Stimulated activated CD8-positive, alpha-beta memory T cell treated with anti-CD3 and anti-CD28 coated beads, Interleukin-12 subunit alpha, Interleukin-12 subunit beta, amount 100 ng/mL, for 24 hours (primary cell): ENCODE measurements at regions not wholly inside any gene's neighbourhood (a gene's known extent, or its start where the extent isn't known, plus 50 kb on each side); places are given as distances from the start of the nearest gene placed in this dataset.
"Not testable (repeated sequence)": the region's sequence is repeated elsewhere in the genome, so short reads cannot be mapped to it uniquely, and the experiment has no call there.

Source experiments
- DNase-seq: peaks from one replicate; pipeline ENCODE4 v3.0.0-alpha.2; 2020; ENCODE audit errors: extremely low read depth

DNA sequence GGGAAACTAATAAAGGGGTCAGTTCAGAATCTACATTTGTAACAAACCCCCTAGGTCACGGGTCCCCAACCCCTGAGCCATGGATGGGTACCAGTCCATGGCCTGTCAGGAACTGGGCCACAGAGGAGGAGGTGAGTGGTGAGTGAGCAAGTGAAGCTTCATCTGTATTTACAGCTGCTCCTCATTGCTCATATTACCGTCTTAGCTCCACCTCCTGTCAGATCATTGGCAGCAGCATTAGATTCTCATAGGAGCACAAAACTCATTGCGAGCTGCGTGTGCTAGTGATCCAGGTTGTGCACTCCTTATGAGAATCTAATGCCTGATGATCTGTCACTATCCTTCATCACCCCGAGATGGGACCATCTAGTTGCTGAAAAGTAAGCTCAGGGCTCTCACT is 88.4 kb upstream of the MPP7 start:
- DNase-seq: no peak

DNA sequence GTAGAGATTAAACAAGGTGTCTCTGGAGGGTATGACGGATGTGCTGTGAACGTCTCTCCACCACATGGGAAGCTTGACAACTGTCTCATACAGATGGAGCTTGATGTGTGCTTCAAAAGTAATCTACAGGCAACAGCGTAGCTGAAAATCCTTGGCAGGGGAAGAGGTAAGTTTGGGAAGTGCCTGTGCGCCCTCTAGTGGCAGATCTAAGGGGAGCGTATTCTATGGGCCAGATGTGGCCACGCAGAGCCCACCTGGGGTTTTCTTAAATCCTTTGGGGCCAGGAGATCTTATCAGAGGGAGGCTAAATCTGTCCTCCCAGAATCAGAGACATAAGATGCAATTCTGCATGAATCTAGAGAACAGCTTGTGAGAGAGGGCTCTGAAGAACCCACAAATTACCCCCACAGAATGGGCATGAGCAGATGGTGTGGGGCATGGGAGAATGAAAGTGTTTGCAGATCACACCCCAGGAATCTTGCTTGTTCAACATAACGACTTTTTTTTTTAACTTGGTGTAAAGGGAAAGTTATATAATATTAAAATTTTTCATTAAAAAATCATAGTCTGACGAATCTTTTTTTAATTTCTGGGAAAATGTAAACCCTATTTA is 91.2 kb upstream of the MPP7 start:
- no peak for DNase-seq

DNA sequence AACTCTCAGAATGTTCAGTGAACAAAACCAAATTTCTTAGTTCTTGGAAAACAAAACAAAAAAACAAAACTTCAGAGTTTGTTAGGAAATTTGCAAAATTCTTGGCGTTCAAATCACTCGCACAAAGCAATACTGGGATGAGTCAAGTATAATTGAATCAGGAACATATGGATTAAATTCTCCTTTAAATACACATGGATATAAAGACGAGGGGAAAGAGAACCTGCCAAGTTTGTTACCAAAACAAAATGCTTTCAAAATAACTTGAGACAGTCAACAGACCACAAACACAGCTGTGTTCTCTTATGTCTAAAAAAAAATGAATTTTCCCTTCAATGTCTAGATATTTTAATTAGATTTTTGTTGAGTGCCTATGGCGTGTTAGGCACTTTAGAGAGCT is 93.5 kb upstream of the MPP7 start:
- DNase-seq: no peak

DNA sequence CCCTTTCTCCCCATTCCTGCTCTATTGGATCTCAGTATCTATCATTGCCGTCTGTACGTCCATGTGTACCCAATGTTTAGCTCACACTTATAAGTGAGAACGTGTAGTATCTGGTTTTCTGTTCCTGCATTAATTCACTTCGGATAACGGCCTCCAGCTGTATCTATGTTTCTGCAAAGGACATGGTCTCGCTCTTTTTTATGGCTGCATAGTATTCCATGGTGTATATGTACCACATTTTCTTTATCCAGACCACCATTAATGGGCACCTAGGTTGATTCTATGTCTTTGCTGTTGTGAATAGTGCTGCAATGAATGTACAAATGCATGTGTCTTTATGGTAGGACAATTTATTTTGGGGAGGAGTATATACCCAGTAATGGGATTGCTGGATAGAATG is 94.4 kb upstream of the MPP7 start:
- DNase-seq: no peak

DNA sequence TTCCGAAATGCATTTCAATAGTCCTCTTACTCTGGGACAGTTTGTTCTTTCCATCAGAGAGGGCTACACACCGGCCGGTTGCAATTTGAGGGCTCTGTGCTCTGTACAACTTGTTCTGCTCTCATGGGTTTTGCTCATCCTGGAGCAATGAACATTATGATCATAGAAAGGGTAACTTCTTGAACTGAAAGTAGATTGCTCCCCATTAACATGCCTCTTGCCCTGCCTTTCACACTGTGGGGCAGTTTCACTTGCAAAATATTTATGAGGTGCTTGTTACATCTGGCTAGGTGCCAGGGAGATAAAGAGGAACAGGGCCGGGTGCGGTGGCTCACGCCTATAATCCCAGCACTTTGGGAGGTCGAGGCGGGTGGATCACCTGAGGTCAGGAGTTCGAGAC is 97.3 kb upstream of the MPP7 start:
- DNase-seq: no peak

DNA sequence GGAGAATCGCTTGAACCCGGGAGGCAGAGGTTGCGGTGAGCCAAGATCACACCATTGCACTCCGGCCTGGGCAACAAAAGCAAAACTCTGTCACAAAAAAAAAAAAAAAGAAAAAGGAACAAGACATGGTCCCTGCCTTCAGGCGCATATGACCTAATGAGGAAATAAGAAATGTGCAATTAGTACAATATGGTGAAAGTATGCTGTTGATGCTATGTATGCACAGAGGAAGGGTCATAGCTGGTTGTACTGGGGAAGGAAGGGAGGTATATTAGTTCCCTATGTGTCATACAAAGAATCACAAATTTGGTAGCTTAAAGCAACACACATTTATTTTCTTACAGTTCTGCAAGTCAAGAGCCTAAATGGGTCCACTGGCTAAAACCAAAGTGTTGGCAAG is 97.8 kb upstream of the MPP7 start:
- DNase-seq: no peak

DNA sequence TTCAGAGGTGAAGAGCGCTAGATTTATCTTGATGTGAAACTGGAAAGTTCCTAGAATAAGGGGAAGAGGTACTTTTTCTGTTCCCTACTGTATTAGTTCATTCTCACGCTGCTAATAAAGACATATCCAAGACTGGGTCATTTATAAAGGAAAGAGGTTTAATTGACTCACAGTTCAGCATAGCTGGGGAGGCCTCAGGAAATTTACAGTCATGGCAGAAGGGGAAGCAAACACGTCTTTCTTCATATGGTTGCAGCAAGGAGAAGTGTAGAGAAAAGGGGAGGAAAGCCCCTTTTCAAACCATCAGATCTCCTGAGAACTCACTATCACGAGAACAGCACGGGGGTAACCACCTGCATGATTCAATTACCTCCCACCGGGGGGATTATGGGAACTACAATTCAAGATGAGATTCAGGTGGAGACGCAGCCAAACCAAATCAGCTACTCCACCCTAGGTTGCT is 99.8 kb upstream of the MPP7 start:
- not testable (repeated sequence) for DNase-seq

DNA sequence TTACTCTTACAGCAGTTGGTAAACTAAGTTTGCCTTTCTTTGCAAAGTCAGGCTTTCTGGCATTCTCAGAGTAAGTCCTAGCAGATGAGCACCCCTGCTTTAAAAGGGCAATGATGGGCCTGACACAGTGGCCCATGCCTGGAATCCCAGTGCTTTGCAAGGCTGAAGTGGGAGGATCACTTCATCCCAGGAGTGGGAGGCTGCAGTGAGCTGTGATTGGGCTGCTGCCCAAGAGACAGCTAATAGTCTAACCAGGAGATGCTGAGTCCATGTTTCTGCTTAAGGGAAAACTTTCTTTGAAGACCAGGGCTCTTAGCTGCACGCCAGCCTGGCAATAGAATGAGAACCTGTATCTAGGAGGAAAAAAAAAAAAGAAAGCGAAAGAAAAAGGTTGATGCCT is 100.2 kb upstream of the MPP7 start:
- DNase-seq: no peak

DNA sequence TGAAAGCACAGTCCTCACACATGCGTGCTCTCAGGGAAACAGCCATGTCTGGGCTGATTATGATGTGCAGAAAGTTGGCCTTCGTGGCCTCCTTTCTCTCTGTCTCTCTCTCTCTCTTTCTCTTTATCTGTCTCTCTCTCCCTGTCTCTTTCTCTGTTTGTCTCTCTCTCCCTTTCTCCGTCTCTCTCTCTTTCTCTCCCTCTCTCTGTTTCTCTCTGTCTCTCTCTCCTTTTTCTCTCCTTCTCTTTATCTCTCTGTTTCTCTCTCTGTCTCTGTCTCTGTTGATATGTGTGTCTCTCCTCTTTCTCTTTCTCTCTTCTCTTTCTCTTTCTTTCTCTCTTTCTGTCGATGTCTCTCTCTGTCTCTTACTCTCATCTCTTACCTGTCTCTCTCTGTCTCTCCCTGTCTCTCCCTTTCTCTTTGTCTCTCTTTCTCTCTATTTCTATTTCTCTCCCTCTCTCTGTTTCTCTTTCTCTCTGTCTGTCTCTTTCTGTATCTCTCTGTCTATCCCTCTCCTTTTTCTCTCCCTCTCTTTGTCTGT is 105.4 kb upstream of the MPP7 start:
- DNase-seq: no peak

DNA sequence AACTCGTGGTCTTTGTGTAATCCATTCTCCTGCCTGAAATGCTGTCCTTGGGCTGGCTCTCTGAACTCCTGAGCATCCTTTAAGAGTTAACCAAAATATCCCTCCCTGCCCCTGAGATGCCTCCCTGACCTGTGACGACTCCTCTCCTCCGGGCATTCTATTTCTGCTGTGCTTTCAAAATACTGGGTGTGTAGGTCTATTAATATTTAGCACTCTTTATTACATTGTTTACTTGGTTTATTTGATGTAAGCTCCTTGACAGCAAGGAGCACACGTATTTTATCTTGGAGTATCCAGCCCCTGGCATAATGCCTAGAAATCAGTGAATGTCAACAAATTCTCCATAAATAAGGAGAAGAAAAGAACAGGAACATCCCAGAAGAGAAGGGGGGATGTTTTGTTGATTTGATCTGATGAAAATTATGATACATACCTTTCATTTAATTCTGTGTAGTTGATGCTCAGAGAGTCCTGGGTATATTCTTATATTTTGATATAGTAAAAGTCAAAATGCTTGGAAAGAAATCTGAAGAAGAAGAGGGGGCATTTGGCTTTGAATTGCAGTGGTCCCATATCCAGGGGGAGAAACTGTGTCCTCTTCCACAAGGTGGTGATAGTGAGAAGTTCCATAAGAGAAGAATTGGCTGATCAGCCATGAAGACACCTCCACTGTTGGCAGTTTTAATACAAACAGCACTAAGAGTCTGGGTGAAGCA is 107.7 kb upstream of the MPP7 start:
- DNase-seq: no peak

DNA sequence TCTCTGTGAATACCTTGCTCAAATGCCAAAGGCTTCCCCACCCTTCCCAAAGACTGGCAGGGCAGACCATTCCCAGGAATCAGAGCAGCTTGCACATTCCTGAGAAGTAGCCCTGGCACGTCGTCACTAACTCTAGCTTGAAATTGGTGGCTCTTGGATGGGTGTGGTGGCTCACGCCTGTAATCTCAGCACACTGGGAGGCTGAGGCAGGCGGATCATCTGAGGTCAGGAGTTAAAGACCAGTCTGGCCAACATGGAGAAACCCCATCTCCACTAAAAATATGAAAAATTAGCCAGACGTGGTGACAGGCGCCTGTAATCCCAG is 108.2 kb upstream of the MPP7 start:
- DNase-seq: no peak

DNA sequence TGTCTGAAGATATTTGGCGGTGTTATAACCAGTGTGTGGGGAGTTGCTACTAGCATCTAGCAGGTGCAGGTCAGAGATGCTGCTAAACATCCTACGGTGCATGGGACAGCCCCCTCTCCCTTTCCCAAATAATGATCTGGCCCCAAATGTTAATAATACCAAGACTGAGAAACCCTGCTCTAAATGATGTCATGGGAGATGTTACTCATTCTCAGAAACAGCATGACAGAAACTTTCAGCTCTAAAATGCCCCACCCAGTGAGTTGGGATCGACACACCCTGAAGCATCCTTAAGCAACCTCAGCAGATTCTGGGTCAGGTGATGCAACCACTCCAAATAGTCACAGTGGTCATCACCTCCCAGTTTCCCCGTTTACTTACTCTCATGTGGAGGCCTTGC is 108.8 kb upstream of the MPP7 start:
- no peak for DNase-seq

DNA sequence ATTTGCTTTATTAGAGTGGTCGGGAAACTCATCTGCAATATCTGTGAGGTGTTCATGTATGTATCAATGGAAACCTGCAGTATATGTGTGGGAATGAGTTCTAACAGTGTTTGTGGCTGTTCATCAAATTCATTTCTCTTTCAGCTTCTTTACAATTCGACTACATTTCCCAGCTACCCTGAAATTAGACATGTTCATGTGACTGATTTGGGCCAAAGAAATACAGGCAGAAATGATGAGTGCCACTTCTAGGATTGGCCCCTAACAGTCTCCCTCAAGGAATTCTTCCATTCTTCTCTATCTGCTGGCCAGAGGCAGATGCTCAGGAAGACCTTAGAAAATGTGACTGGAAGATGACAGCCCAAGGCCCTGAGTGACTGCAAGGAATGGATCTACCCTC is 114.8 kb upstream of the WAC start:
- no peak for DNase-seq

DNA sequence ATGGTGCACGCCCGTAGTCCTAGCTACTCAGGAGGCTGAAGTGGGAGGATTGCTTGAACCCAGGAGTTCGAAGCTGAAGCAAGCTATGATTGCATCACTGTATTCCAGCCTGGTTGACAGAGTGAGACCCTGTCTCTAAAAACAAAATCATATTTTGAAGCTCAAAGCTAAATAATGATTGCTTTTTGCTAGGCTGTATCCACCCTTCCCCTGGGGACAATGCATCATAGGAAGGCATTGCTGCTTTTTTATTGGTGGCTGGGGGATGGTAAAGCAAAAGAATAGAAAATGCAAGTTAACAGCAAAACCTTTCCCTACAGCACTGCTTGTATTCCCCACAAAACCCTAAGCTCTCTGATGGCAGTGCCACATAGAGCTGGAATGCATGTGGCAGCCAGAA is 107.5 kb upstream of the WAC start:
- DNase-seq: no peak

DNA sequence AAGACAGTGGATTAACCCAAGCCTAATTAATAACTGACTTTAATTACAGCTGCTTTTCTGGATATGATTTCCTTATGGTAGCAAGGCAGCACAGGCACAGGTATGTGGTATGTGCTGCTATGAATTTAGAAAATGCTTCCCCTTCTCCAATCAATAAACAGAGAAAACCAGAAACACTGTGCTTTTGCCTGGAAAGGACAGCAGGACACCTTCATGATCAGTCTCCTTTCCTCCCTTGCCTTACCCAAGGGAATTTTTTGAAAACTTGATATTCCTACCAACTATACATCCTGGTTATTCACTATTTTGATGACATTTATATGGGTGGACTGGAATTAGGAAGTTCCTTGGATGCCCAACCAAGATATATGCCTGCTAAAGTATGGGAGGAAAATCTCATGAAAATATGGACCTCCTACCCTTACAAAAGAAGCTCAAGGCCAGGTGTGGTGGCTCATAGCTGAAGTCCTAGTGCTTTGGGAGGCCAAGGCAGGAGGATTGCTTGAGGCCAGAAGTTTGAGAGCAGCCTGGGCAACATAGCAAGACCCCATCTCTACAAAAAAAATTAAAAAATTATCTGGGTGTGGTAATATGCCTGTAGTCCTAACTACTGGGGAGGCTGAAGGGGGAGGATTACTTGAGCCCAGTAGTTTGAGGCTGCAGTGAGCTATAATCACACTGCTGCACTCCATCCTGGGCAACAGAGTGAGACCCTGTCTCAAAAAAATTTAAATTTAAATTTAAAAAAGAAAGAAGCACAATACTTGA is 106.3 kb upstream of the WAC start:
- DNase-seq: no peak

DNA sequence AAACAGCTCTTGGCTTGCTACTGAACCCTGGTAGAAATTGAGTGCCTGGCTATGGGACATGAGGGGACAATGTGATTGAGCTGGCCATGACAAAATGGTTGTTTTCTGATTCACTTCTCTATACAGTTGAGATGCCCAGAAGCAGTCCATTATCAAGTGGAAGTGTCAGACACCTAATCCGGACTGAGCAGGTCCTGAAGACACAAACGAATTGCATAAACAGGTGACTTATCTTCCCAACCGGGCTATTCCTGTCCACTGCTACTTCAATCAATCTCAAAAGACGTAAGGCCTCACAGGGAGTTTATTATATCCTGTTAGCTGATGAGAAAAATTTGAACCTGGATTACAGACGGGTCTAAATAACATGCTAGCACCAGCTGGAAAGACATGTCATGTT is 105.5 kb upstream of the WAC start:
- DNase-seq: no peak

DNA sequence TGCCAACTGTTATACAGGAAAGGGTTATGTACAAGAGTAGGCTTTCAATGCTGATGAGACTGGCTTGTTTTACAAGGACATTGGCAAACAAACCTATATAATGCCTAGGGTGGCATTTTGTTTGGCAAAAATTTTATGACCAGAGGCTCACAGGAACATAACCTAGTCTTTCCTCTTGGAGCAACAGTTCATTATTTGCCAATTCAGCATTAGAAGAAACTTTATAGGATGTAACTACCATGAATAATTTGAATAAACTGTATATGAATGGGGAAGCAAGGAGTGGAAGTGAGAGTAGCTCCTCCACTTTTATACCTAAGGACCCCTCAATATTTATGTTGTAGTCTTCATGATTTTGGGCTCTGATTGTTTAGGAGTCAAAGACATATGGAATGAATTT is 103.9 kb upstream of the WAC start:
- DNase-seq: no peak

DNA sequence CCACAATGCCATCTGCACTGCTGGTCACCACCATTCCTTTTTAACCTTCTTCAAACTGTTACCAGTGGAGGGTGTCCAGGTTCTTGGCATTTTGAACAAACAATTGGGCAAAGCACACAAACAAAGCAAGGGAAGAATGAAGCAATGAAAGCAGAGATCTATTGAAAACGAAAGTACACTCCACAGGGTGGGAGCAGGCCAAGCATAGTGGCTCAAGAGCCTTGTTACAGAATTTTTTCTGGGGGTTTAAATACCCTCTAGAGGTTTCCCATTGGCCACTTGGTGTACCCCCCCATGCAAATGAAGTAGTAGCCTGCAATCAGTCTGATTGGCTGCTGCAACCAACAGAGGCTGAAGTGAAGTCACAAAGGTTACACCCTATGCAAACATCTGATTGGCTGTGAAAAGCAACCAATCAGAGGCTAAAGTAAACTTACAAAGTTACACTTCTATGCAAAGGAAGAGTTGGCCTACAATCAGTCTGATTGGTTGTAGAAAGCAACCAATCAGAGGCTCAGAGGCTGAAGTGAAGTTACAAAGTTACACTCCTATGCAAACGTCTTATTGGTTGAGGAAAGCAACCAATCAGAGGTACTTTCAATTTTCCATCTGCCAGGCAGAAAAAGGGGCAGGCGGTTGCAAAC is 103.2 kb upstream of the WAC start:
- no peak for DNase-seq

DNA sequence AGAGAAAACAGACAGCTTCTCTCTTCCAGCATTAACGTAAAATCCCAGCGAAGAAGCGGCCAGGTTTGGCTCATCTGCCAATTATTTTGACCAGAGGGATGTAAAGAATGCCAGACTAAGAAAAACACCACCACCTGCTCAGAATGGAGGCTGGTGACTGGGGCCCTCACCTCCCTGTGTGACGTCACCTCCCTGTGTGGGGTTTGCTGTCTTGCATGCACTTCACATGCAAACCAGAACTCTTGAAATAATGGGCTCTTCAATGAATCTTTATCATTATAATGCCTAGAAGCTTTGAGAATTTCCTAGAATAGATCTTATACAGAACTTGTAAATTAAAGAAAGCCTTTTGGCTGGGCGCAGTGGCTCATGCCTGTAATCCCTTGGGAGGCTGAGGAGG is 101.8 kb upstream of the WAC start:
- DNase-seq: no peak

DNA sequence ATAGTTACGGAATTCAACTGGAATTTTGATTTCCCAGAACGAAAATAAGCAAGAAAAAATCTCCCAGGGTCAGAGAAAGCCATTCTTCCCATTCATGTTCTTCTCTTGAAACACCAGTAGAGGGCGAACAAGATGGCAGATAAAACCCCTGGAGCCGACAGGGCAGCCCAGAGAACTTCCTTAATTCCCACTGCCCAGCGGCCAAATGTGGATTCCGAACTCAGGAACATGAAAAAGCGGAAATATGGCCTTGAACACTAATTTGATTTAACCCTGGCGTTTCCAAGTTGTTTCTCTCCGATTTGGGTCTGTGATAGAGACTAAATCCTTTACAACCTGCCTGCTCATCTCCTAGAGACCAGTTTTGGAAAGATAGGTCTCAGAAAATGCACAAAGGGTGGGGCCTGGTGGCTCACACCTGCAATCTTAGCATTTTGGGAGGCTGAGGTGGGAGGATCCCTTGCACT is 100.7 kb upstream of the WAC start:
- no peak for DNase-seq

DNA sequence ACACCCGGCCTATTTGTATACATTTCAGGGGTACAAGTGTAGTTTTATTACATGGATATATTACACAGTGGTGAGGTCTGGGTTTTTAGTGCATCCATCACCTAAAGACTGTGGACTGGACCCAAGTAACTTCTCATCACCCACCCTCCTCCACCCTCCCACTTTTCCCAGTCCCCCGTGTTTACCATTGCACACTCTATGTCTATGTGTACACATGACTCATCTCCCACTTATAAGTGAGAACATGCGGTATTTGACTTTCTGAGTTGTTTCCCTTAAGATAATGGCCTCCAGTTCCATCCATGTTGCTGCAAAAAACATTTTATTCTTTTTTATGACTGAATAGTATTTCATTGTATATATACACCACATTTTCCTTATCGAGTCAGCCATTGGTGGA is 98.9 kb upstream of the WAC start:
- DNase-seq: no peak

DNA sequence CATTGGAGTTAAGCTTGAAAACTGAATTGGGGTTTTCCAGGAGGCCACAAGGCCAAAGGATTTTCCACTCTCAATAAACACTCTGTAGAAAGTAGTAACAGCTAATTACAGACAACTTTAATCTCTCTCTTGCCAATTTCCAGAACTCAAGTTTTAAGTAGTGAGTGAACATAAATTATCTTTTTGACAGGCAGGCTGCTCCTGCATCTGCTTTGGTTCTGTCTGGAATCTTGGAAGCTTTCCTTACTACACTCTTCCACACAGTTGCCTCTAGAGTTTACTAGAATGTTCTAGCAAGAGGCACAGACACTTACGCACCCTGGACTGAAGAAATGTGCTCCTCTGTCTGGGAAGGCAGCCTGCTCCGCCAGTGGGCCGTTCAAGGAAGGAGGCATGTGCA is 90.5 kb upstream of the WAC start:
- DNase-seq: no peak
